ENCODE measurements at regions not wholly inside any gene's neighbourhood (a gene's known extent, or its start where the extent isn't known, plus 50 kb on each side); places are given as distances from the start of the nearest gene placed in this dataset.

DNA sequence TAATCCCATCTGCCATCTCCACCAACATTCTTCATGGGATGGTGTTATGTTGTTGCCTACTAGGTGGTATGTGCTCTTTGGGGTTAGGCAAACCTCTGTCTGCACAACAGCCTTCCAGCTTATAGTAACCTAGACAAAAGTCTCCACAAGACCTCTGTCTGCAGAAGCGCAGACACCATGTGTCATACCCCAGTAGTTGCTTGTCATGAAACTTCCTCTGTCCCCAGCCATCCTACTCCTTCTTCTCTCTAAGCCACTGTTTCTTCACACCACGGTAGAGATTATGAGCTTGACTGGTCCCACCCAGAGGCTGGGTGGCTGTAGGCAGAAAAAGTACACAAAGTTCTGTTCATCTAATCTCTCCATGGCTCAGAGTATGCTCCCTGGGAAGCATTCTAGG lies 100.3 kb downstream of the MAF start:
- Histone ChIP-seq H3K4me3 (no peak overlapping the region), H3K9ac (ENCODE audit: insufficient read depth in 1 of 2, low read length in 2 of 2) (no peak overlapping the region), H3K4me1 (ENCODE audit: control insufficient read depth in 5 of 5, insufficient read depth in 5 of 5, low read length in 5 of 5) (no peaks in the 10 kb centered on the region), H3K9me3 (ENCODE audit: control insufficient read depth in 4 of 4, insufficient read depth in 3 of 4, low read length in 3 of 4) (peaks cover 0 to 3% (median 1%) of the 10 kb centered on the region in 4 donors), H3K27me3 (ENCODE audit: control insufficient read depth in 3 of 3, insufficient read depth in 3 of 3, low read length in 2 of 3) (no peaks in the 10 kb centered on the region), H3K36me3 (ENCODE audit: control insufficient read depth in 4 of 4, insufficient read depth in 4 of 4, low read length in 4 of 4) (no peaks in the 10 kb centered on the region), H3K27ac (ENCODE audit: low read depth in 1 of 2, low read length in 1 of 2) (no peak overlapping the region)
- DNase-seq: no peak
- TF ChIP-seq, protein P1, sequence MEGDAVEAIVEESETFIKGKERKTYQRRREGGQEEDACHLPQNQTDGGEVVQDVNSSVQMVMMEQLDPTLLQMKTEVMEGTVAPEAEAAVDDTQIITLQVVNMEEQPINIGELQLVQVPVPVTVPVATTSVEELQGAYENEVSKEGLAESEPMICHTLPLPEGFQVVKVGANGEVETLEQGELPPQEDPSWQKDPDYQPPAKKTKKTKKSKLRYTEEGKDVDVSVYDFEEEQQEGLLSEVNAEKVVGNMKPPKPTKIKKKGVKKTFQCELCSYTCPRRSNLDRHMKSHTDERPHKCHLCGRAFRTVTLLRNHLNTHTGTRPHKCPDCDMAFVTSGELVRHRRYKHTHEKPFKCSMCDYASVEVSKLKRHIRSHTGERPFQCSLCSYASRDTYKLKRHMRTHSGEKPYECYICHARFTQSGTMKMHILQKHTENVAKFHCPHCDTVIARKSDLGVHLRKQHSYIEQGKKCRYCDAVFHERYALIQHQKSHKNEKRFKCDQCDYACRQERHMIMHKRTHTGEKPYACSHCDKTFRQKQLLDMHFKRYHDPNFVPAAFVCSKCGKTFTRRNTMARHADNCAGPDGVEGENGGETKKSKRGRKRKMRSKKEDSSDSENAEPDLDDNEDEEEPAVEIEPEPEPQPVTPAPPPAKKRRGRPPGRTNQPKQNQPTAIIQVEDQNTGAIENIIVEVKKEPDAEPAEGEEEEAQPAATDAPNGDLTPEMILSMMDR (IDR thresholded peaks at IDR 0.05; ENCODE audit: control extremely low read depth, extremely low read depth): no peak
- ATAC-seq (ENCODE audit: insufficient read depth, low FRiP score): no peak
- WGBS, 2 donors: 78 to 79% methylated on average over 2 of the region's 2 CpGs

DNA sequence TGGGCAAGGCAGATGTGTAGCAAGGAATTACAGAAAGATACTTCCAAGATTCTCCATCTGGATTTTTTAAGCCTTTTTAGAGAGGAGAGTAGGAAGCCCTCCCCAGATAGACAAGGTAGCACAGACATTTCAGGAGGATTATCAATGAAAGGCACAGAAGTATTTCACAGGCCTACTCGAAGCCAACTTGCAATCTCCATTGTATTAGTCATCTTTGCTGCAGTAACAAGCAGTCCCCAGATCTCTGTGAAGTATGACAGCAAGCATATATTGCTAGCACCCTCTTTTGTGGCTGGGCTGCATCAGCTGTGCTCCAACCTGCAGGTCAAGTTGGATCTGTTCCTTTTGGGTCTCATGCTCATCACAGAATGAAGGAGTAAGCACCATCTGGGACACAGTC lies 101.6 kb downstream of the MAF start:
- TF ChIP-seq, protein P1 (IDR thresholded peaks at IDR 0.05; ENCODE audit: control extremely low read depth, extremely low read depth): no peak
- Histone ChIP-seq H3K27ac (ENCODE audit: low read depth in 1 of 2, low read length in 1 of 2) (no peak overlapping the region), H3K27me3 (ENCODE audit: control insufficient read depth in 3 of 3, insufficient read depth in 3 of 3, low read length in 2 of 3) (no peaks in the 10 kb centered on the region), H3K4me1 (ENCODE audit: control insufficient read depth in 5 of 5, insufficient read depth in 5 of 5, low read length in 5 of 5) (no peaks in the 10 kb centered on the region), H3K36me3 (ENCODE audit: control insufficient read depth in 4 of 4, insufficient read depth in 4 of 4, low read length in 4 of 4) (no peaks in the 10 kb centered on the region), H3K9ac (ENCODE audit: insufficient read depth in 1 of 2, low read length in 2 of 2) (no peak overlapping the region), H3K9me3 (ENCODE audit: control insufficient read depth in 4 of 4, insufficient read depth in 3 of 4, low read length in 3 of 4) (peaks cover 0 to 5% (median 1%) of the 10 kb centered on the region in 4 donors), H3K4me3 (no peak overlapping the region)
- no peak for DNase-seq
- 86 to 91% methylated on average over 1 of the region's 1 CpG for WGBS, 2 donors
- no peak for ATAC-seq (ENCODE audit: insufficient read depth, low FRiP score)

DNA sequence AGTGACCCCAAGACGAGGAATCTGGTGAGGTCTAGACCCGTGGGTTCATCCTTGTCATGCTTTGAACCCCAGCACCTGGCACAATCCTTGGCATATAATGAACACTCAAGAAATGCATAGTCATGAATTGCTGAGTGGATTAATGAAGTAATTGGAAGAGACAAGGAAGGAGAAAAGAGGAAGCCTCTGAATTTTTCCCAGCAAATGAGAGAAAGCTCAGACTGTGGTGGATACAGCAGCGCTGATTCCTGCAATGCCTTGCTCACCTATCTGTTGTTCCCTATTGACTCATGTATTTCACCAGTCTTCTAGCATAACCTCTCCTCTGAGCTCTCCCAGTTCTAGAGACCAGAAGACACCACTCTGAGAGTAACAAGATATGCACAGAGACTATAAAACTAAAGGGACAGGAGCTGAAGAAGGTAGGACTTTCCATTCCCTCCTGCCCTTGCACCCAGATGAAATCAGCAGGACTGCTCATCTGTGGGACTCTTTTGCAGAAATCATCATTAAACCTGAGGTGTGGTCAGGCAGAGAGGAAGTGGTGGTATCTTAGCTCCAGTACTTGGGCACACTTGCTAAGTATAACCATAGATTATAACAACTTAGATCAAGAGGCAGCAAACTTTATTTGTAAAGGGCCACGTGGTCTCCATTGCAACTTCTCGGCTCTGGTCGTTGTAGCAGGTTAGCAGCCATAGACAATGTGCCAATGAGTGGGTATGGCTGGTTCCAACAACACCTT lies 102.8 kb downstream of the MAF start:
- Histone ChIP-seq H3K4me1 (ENCODE audit: control insufficient read depth in 5 of 5, insufficient read depth in 5 of 5, low read length in 5 of 5) (no peaks in the 10 kb centered on the region), H3K27me3 (ENCODE audit: control insufficient read depth in 3 of 3, insufficient read depth in 3 of 3, low read length in 2 of 3) (no peaks in the 10 kb centered on the region), H3K27ac (ENCODE audit: low read depth in 1 of 2, low read length in 1 of 2) (no peak overlapping the region), H3K9me3 (ENCODE audit: control insufficient read depth in 4 of 4, insufficient read depth in 3 of 4, low read length in 3 of 4) (peaks cover 0 to 5% (median 1%) of the 10 kb centered on the region in 4 donors), H3K9ac (ENCODE audit: insufficient read depth in 1 of 2, low read length in 2 of 2) (no peak overlapping the region), H3K36me3 (ENCODE audit: control insufficient read depth in 4 of 4, insufficient read depth in 4 of 4, low read length in 4 of 4) (no peaks in the 10 kb centered on the region), H3K4me3 (no peak overlapping the region)
- TF ChIP-seq, protein P1 (IDR thresholded peaks at IDR 0.05; ENCODE audit: control extremely low read depth, extremely low read depth): no peak
- ATAC-seq (ENCODE audit: insufficient read depth, low FRiP score) (no peak), DNase-seq (no peak)
- 82 to 83% methylated on average over 6 of the region's 6 CpGs for WGBS, 2 donors

GRCh38 chr16:79493911-79494310 lies 106.6 kb downstream of the MAF start:
- Histone ChIP-seq H3K9ac (ENCODE audit: insufficient read depth in 1 of 2, low read length in 2 of 2) (no peak overlapping the region), H3K4me3 (no peak overlapping the region), H3K27me3 (ENCODE audit: control insufficient read depth in 3 of 3, insufficient read depth in 3 of 3, low read length in 2 of 3) (no peaks in the 10 kb centered on the region), H3K9me3 (ENCODE audit: control insufficient read depth in 4 of 4, insufficient read depth in 3 of 4, low read length in 3 of 4) (peaks cover 0 to 3% (median under 1%) of the 10 kb centered on the region in 4 donors), H3K27ac (ENCODE audit: low read depth in 1 of 2, low read length in 1 of 2) (no peak overlapping the region), H3K4me1 (ENCODE audit: control insufficient read depth in 5 of 5, insufficient read depth in 5 of 5, low read length in 5 of 5) (no peaks in the 10 kb centered on the region), H3K36me3 (ENCODE audit: control insufficient read depth in 4 of 4, insufficient read depth in 4 of 4, low read length in 4 of 4) (no peaks in the 10 kb centered on the region)
- TF ChIP-seq, protein P1 (IDR thresholded peaks at IDR 0.05; ENCODE audit: control extremely low read depth, extremely low read depth): no peak
- 73 to 83% methylated on average over 2 of the region's 2 CpGs for WGBS, 2 donors
- DNase-seq: no peak
- ATAC-seq (ENCODE audit: insufficient read depth, low FRiP score): no peak

Data from lung (tissue), 11 donors.